GM21381 (cell line): ENCODE measurements at regions not wholly inside any gene's neighbourhood (a gene's known extent, or its start where the extent isn't known, plus 50 kb on each side); places are given as distances from the start of the nearest gene placed in this dataset.

Experiments
- ATAC-seq: cut with Tn5 transposase; IDR thresholded peaks from one replicate; pipeline ENCODE4 v1.9.1; 2021; ENCODE audit warnings: mild to moderate bottlenecking, moderate library complexity; ENCODE audit not compliant: unreplicated experiment

GRCh38 chr4:124535003-124535402 lies 177.5 kb downstream of the ANKRD50 start:
- ATAC-seq = no peak

DNA sequence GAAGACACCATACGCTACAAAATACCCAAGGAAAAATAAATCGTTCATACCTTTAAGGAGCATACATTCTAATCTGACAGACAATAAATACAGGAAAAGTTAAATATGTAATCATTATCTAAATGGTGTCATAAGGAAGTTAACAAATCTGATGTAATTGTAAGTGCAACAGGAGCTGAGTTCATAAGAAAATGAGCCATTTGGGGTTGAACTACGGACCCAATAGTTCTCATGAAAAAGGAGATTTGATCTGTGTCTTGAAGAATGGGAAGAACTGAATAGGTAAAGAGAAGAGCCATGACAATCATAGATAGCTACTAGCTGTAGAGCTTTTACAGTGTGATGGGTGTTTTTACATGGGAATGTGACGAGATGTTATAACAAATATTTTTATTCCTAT lies 175.6 kb downstream of the ANKRD50 start:
- ATAC-seq = no peak

DNA sequence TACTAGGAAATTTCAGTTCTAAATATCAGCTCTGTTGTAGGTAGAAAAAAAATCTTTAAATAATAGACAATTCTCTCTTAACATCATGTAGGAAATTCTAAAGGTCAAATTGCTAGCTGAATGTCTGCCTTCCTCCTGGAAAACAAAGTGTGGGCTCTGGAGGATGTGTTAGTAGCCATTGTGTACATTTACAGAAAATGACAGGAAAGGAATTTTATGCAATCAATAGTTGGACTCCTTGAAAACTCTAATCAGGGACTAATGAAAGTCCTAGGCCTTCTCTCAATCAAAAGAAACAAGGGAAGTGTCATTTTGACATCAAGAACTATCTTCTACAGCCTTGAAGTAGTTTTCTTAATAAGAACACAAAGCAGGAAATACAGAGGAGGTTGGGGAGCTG lies 174.6 kb downstream of the ANKRD50 start:
- ATAC-seq = no peak

DNA sequence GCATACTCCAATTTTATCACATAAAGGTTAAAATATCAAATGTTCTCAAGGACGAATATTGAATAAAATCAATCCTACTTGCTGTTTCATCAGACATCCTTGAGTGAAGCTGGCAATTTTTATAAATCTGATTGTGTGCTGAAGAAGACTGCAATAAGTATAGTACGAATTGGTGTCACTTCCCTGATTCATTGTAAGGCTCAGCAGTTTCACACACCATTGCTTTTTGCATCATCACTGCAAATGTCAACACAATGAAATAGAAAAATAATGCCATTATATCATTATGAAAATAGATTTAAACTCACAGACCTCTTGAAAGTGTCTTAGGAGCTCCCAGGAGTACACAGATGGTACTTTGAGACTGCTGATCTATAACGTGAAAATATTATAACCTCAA lies 172.5 kb downstream of the ANKRD50 start:
- no peak for ATAC-seq

DNA sequence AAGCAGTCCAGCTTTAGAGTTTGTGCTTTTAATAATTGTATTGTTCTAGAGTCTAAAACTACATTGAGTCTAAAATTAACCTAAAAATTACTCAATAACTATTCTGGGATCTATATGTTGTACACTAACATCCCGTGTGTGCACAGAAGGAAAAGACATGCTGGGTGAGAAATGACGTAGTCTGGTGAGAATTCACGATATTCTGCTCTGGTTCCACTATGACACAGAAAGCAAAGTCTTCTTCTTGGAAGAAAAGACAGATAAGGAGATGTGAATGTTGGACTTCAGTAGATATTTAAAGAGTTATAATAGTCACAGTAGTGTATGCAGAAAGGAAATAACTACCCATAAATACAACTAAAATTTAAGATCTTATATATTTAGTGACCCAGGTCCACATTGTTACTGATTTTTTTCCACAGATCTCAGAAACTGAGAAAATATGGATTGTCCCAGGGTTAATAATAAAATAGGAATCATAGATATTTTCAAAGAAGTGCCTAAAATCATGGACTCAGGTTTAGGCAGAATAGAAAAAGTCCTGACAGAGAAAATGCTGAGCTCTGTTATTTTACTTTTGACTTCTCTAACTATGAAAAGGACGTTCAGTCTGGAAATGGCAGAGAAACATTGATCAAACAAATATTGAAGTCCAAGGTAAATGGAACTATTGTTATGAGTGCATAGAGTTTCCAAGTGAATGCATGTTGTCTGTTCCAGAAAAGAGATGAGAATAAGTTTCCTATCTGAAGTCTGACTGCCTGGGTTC lies 170.7 kb downstream of the ANKRD50 start:
- ATAC-seq = no peak

GRCh38 chr4:124555959-124556358 lies 156.6 kb downstream of the ANKRD50 start:
- no peak for ATAC-seq

DNA sequence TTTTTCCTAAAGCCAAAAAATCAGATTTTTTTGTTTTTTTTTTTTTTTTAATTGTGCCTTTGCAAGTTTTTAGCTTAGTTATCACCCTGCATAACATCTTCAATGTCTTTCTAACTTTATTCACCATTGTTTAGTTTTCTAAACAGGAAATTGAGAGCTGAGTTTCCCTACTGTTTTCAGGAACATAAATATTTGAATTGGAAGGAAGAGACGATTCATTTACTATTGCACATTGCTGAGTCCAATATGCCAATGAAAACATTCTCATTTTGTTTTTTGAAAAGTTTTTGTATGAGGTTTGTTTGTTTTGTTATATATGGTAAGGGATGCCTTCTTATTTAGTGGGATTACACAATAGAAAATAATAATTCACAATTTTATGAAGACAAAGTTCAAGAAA lies 148.4 kb downstream of the ANKRD50 start:
- no peak for ATAC-seq

DNA sequence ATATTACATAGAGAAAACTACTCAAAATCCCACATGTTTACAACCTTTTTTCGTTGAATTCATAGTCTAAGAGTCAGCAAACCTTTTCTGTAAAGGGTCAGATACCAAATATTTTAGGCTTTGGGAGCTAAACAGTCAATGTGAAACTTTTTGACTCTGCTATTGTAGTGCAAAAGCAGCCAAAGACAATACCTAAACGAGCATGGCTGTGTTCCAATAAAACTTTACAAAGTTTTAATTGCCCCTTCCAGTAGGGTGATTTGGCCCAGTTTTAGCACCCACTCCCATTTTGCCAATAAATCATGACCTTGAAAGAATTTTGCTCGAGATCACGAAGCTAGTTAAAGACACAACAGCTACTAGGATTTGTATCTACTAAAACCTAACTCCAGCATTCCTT lies 147.2 kb downstream of the ANKRD50 start:
- ATAC-seq = no peak

DNA sequence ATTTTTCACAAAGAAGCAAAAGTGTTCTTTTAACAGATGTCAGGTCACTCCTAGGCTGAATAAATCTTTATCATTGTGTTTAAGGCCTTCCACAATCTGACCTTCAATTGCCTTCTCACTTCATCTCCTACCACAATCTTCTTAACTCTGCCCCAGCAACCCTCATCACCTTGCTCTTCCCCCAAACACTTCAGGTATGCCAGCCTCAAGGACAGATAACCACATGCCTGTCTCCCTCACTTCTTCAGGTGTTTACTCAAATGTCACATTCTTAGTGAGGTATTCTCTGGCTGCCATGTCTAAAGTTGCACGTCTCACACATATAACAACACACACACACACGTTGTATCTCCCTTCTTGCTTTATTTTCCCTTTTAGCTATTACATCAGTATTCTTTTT lies 146.5 kb downstream of the ANKRD50 start:
- ATAC-seq = no peak

DNA sequence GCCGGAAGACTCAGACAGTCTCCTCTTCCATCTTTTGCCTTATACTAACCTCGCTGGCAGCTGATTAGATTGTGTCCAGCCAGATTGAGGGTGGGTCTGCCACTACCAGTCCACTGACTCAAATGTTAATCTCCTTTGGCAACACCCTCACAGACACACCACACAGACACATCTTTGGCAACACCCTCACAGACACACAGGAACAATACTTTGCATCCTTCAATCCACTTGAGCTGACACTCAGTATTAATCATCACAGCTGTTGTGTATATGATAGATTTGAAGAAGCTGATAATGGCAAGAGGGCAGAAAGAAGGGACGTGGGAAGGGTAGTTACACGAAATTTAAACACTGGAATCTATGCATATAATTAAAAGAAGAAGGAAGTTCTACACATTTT lies 139.5 kb downstream of the ANKRD50 start:
- ATAC-seq = no peak

DNA sequence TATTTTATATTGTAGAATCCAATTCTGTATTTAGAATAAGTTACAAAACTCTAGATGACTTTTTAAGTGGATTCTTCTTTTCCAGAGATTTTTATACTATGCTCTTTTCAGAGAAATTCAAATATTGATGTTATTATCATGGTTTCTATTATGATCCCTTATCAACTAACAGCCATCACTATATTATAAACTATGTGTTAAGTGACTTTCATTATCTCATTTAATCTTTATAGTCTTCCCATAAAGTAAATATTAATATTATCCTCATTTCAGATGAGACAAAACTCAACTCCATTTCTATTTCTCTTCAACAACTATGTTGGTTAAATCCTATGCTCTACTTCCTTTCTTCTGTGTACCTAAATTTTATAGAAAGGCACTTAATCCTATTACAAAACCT lies 132.6 kb downstream of the ANKRD50 start:
- no peak for ATAC-seq

DNA sequence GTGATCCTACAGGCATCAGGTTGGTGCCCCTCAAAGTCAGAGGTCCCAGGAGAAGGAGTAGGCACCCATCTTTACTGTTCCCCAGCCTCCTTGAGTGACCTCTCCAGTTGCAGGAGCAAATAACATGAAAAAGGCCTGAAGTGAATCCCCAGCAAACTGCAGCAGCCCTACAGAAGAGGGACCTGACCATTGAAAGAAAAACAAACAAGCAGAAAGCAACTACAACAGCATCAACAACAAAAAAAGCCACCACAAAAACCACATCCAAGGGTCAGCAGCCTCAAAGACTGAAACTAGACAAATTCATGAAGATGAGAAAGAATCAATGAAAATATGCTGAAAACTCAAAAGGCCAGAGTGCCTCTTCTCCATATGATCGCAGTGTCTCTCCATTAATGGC lies 128.7 kb downstream of the ANKRD50 start:
- ATAC-seq = no peak

DNA sequence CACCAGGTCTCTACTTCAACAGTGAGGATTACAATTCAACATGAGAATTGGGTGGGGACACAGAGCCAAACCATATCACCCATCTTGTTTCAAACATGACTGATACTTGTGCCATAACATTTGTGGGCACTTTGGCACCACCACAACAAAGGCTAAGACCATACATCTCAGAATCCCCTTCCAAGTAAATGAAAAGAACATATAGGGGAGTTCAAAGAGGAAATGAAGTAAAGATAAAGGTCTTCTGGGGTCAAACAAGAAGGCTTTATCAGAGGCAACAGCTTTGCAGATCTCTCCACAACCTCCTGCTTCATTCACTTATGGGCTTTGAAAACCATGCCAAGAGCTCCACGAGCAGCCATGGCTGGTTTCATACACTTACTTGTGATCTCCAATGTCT lies 122.7 kb downstream of the ANKRD50 start:
- ATAC-seq = no peak

DNA sequence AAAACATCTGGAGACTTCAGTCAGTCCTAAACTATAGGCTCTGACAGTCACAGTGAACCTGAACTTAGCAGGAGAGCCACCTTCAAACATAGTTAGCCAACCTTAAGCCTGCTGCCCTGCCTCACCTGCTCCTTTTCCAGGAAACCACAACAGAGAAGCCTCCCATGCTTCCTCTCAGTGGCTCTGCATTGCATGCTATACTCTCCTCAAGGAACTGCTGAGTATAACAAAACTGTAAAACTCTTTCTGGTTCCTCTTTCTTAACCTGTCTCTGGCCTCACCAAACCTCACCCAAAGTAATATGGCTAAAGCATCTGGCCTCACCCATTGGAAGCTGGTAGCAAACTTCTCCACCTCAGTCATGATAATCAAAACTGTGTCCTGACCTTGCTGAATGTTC lies 122.1 kb downstream of the ANKRD50 start:
- no peak for ATAC-seq

DNA sequence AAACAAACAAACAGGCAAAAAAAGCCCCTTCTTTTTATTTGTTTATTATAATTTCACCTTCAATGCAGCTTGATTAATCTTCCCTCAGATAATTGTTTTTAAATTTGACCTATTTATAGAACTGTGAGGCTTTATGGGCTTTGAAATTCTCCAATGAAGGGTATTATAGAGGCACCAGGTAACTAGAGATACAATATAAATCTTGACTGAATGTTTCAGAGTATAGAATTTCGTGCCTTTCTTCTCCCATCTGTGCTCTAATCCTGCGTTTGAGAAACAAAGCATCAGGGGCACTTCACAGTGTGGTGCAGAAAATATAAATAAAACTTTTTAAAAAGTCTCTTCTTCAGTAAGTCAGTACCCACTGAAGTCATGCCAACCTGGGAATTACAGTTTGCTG lies 120.9 kb downstream of the ANKRD50 start:
- no peak for ATAC-seq

DNA sequence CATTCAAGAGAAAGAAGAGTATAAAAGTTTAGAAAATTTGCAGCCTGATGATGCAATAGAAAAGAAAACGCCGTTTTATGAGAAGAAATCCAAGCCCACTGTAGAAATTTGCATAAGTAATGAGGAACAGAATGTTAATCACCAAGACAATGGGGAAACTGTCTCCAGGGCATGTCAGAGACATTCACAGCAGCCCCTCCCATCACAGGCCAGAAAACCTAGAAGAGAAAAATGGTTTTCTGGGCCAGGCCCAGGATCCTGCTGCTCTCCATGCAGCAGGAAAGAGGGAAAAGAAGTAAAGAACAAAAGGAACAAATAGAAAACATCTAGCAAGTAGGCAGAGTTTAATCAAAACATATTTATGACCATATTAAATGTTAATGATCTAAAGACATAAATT lies 119.0 kb downstream of the ANKRD50 start:
- ATAC-seq = no peak

DNA sequence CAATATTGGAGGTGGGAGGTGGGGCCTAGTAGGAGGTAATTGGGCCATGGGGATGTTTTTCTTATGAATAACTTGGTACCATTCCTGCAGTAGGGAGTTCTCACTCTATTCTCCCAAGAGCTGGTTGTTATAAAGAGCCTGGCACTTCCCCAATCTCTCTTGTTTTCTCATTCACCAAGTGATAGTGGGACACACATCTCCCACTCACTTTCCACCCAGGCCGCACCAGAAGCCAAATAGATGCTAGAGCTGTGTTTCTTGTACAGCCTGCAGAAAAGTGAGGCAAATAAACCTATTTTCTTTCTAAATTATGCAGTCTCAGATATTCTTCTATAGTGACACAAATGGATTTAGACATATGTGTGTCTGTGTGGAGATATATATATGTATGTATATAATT lies 117.6 kb downstream of the ANKRD50 start:
- ATAC-seq = no peak

DNA sequence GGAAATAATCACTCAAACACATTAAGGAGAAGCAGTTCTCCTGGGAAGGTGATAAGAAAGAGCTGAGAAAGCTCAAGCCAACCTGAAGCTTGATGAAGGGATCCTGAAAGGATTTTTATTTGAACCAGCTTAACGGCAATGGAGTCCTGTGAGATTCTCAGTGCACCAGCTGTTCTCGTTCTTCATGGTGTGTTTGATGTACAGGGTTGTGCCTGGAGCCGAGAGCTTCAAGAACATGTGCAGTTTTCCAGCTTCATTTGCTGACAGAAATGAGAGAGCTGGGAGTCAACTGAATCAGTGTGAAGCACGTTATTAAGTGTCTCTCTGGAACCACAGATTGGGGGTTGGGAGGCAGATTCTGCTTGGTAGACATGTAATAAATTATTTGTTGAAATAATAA lies 115.7 kb downstream of the ANKRD50 start:
- ATAC-seq = no peak

- no peak for ATAC-seq
These were observed 102.3 kb downstream of the ANKRD50 start for GRCh38 chr4:124610211-124610610.
